Endothelial cell (in vitro differentiated cells): ENCODE measurements at regions not wholly inside any gene's neighbourhood (a gene's known extent, or its start where the extent isn't known, plus 50 kb on each side); places are given as distances from the start of the nearest gene placed in this dataset.
A peak's percentile ranks its signal among the peaks of the same experiment; 100 is the strongest.
"Not testable (repeated sequence)": the region's sequence is repeated elsewhere in the genome, so short reads cannot be mapped to it uniquely, and the experiment has no call there.

Experiments
- DNase-seq: peaks from one replicate; pipeline ENCODE4 v3.0.0; 2021; ENCODE audit warnings: low spot score
- H3K27ac Mint-ChIP-seq: one replicate; pipeline ENCODE4 v1.8.0; 2021; ENCODE audit warnings: mixed read lengths, inconsistent platforms; ENCODE audit not compliant: unreplicated experiment
- H3K27me3 Mint-ChIP-seq: one replicate; pipeline ENCODE4 v1.8.0; 2021; ENCODE audit warnings: mild to moderate bottlenecking, moderate library complexity, mixed read lengths, inconsistent platforms; ENCODE audit not compliant: unreplicated experiment
- H3K36me3 Mint-ChIP-seq: one replicate; pipeline ENCODE4 v1.8.0; 2021; ENCODE audit warnings: mild to moderate bottlenecking, low read depth, mixed read lengths, inconsistent platforms; ENCODE audit not compliant: unreplicated experiment
- H3K4me1 Mint-ChIP-seq: one replicate; pipeline ENCODE4 v1.8.0; 2021; ENCODE audit warnings: mild to moderate bottlenecking, mixed read lengths, inconsistent platforms; ENCODE audit not compliant: unreplicated experiment
- H3K4me3 Mint-ChIP-seq: one replicate; pipeline ENCODE4 v1.8.0; 2021; ENCODE audit warnings: mild to moderate bottlenecking, mixed read lengths, inconsistent platforms; ENCODE audit not compliant: unreplicated experiment
- H3K9me3 Mint-ChIP-seq: one replicate; pipeline ENCODE4 v1.8.0; 2021; ENCODE audit warnings: mixed read lengths, inconsistent platforms; ENCODE audit not compliant: unreplicated experiment
- CTCF ChIP-seq: fragments of 200-600 bp; sonication (generic); IDR thresholded peaks from one replicate; pipeline ENCODE4 v1.5.0; 2021; ENCODE audit warnings: antibody characterized with exemption; ENCODE audit not compliant: unreplicated experiment

- Mint-ChIP-seq H3K27ac (no peak overlapping the region), H3K4me1 (no peaks in the 10 kb centered on the region), H3K27me3 (no peaks in the 10 kb centered on the region), H3K4me3 (no peak overlapping the region), H3K36me3 (no peaks in the 10 kb centered on the region), H3K9me3 (no peaks in the 10 kb centered on the region)
- TF ChIP-seq CTCF: peak; percentile 92
- DNase-seq: peak; percentile 82
These were observed 77.9 kb upstream of the TOP3B start for GRCh38 chr22:22060200-22061084.

GRCh38 chr22:22059291-22060002 is 76.9 kb upstream of the TOP3B start:
- no peaks in the 10 kb centered on the region for H3K4me1 Mint-ChIP-seq
- no peaks in the 10 kb centered on the region for H3K36me3 Mint-ChIP-seq
- no peak for TF ChIP-seq CTCF
- DNase-seq: no peak
- no peak overlapping the region for H3K4me3 Mint-ChIP-seq
- H3K9me3 Mint-ChIP-seq: no peaks in the 10 kb centered on the region
- H3K27me3 Mint-ChIP-seq: peaks cover 3% of the 10 kb centered on the region
- no peak overlapping the region for H3K27ac Mint-ChIP-seq

- no peak for DNase-seq
- no peak for TF ChIP-seq CTCF
- H3K27ac Mint-ChIP-seq: no peak overlapping the region
- H3K4me1 Mint-ChIP-seq: no peaks in the 10 kb centered on the region
- no peak overlapping the region for H3K4me3 Mint-ChIP-seq
- no peaks in the 10 kb centered on the region for H3K36me3 Mint-ChIP-seq
- no peaks in the 10 kb centered on the region for H3K9me3 Mint-ChIP-seq
- peaks cover 10% of the 10 kb centered on the region for H3K27me3 Mint-ChIP-seq
These were observed 76.2 kb upstream of the TOP3B start for GRCh38 chr22:22058633-22059290.

GRCh38 chr22:22057617-22058378 is 75.2 kb upstream of the TOP3B start:
- DNase-seq: no peak
- TF ChIP-seq CTCF: no peak
- H3K4me1 Mint-ChIP-seq: no peaks in the 10 kb centered on the region
- peaks cover 10% of the 10 kb centered on the region for H3K27me3 Mint-ChIP-seq
- H3K9me3 Mint-ChIP-seq: no peaks in the 10 kb centered on the region
- H3K4me3 Mint-ChIP-seq: no peak overlapping the region
- H3K27ac Mint-ChIP-seq: no peak overlapping the region
- H3K36me3 Mint-ChIP-seq: no peaks in the 10 kb centered on the region

GRCh38 chr22:22056809-22057594 is 74.4 kb upstream of the TOP3B start:
- DNase-seq: not testable (repeated sequence)

GRCh38 chr22:22052548-22053139 is 70.1 kb upstream of the TOP3B start:
- not testable (repeated sequence) for H3K4me1 Mint-ChIP-seq, H3K36me3 Mint-ChIP-seq, H3K27me3 Mint-ChIP-seq

More at GRCh38 chr22:22056809-22057594, 74.4 kb upstream of the TOP3B start:
- H3K27me3 Mint-ChIP-seq, H3K36me3 Mint-ChIP-seq, H3K9me3 Mint-ChIP-seq, H3K4me1 Mint-ChIP-seq, H3K27ac Mint-ChIP-seq, H3K4me3 Mint-ChIP-seq: not testable (repeated sequence)

More at GRCh38 chr22:22052548-22053139, 70.1 kb upstream of the TOP3B start:
- not testable (repeated sequence) for H3K9me3 Mint-ChIP-seq, H3K27ac Mint-ChIP-seq, DNase-seq, H3K4me3 Mint-ChIP-seq
